Glutamatergic neuron (in vitro differentiated cells): ENCODE measurements at regions not wholly inside any gene's neighbourhood (a gene's known extent, or its start where the extent isn't known, plus 50 kb on each side); places are given as distances from the start of the nearest gene placed in this dataset.

Source experiments
- DNase-seq: peaks from one replicate; pipeline ENCODE4 v3.0.0; 2022
- H3K27ac Mint-ChIP-seq: one replicate; pipeline ENCODE4 v1.8.0; 2020; ENCODE audit warnings: mild to moderate bottlenecking, mixed read lengths, inconsistent platforms; ENCODE audit not compliant: unreplicated experiment
- H3K27me3 Mint-ChIP-seq: one replicate; pipeline ENCODE4 v1.8.0; 2020; ENCODE audit warnings: mild to moderate bottlenecking, moderate library complexity, mixed read lengths, inconsistent platforms; ENCODE audit not compliant: unreplicated experiment
- H3K36me3 Mint-ChIP-seq: one replicate; pipeline ENCODE4 v1.8.0; 2020; ENCODE audit warnings: mild to moderate bottlenecking, mixed read lengths, inconsistent platforms; ENCODE audit not compliant: unreplicated experiment
- H3K4me1 Mint-ChIP-seq: one replicate; pipeline ENCODE4 v1.8.0; 2020; ENCODE audit warnings: mild to moderate bottlenecking, low read depth, mixed read lengths, inconsistent platforms; ENCODE audit not compliant: unreplicated experiment
- H3K4me3 Mint-ChIP-seq: one replicate; pipeline ENCODE4 v1.8.0; 2020; ENCODE audit warnings: mild to moderate bottlenecking, mixed read lengths, inconsistent platforms; ENCODE audit not compliant: unreplicated experiment
- H3K9me3 Mint-ChIP-seq: one replicate; pipeline ENCODE4 v1.8.0; 2020; ENCODE audit warnings: mild to moderate bottlenecking, moderate library complexity, mixed read lengths, inconsistent platforms; ENCODE audit not compliant: unreplicated experiment
- CTCF ChIP-seq: fragments of 200-600 bp; sonication (generic); IDR thresholded peaks from one replicate; pipeline ENCODE4 v1.5.0; 2021; ENCODE audit not compliant: partially characterized antibody, unreplicated experiment

- H3K36me3 Mint-ChIP-seq, result no peaks in the 10 kb centered on the region
- no peak overlapping the region for H3K27ac Mint-ChIP-seq
- DNase-seq, result no peak
- no peaks in the 10 kb centered on the region for H3K9me3 Mint-ChIP-seq
- TF ChIP-seq CTCF, result no peak
- peaks cover 1% of the 10 kb centered on the region for H3K4me1 Mint-ChIP-seq
- H3K4me3 Mint-ChIP-seq, result no peak overlapping the region
- peaks cover 1% of the 10 kb centered on the region for H3K27me3 Mint-ChIP-seq
Measured at GRCh38 chr12:85603556-85603955, 232.7 kb downstream of the RASSF9 start.

- Mint-ChIP-seq H3K27me3 (peaks cover 1% of the 10 kb centered on the region), H3K4me1 (peaks cover 1% of the 10 kb centered on the region), H3K4me3 (no peak overlapping the region), H3K36me3 (no peaks in the 10 kb centered on the region), H3K9me3 (no peaks in the 10 kb centered on the region), H3K27ac (no peak overlapping the region)
- no peak for TF ChIP-seq CTCF
- DNase-seq, result no peak
Measured at GRCh38 chr12:85606455-85606854, 229.8 kb downstream of the RASSF9 start.

GRCh38 chr12:85609778-85610177 lies 226.4 kb downstream of the RASSF9 start:
- peaks cover 1% of the 10 kb centered on the region for H3K27me3 Mint-ChIP-seq
- H3K36me3 Mint-ChIP-seq, result no peaks in the 10 kb centered on the region
- H3K4me1 Mint-ChIP-seq, result no peaks in the 10 kb centered on the region
- no peak for TF ChIP-seq CTCF
- no peak overlapping the region for H3K27ac Mint-ChIP-seq
- no peak for DNase-seq
- H3K9me3 Mint-ChIP-seq, result no peaks in the 10 kb centered on the region
- no peak overlapping the region for H3K4me3 Mint-ChIP-seq

GRCh38 chr12:85610194-85610593 lies 226.0 kb downstream of the RASSF9 start:
- Mint-ChIP-seq H3K27ac (no peak overlapping the region), H3K9me3 (no peaks in the 10 kb centered on the region), H3K27me3 (peaks cover 1% of the 10 kb centered on the region), H3K4me3 (no peak overlapping the region), H3K4me1 (no peaks in the 10 kb centered on the region), H3K36me3 (no peaks in the 10 kb centered on the region)
- DNase-seq, result no peak
- TF ChIP-seq CTCF, result no peak

- H3K36me3 Mint-ChIP-seq, result no peaks in the 10 kb centered on the region
- H3K27ac Mint-ChIP-seq, result no peak overlapping the region
- no peaks in the 10 kb centered on the region for H3K27me3 Mint-ChIP-seq
- TF ChIP-seq CTCF, result no peak
- H3K4me3 Mint-ChIP-seq, result no peak overlapping the region
- no peak for DNase-seq
- H3K4me1 Mint-ChIP-seq, result peaks cover 15% of the 10 kb centered on the region
- H3K9me3 Mint-ChIP-seq, result no peaks in the 10 kb centered on the region
Measured at GRCh38 chr12:85616201-85616600, 220.0 kb downstream of the RASSF9 start.
